ENCODE measurements at regions not wholly inside any gene's neighbourhood (a gene's known extent, or its start where the extent isn't known, plus 50 kb on each side); places are given as distances from the start of the nearest gene placed in this dataset.

GRCh38 chr18:73279498-73279897, 411.7 kb upstream of the NETO1 start:
- TF ChIP-seq CTCF (IDR thresholded peaks at IDR 0.05; ENCODE audit: partially characterized antibody, unreplicated experiment): no peak
- Mint-ChIP-seq H3K27me3 (ENCODE audit: unreplicated experiment) (no peaks in the 10 kb centered on the region), H3K27ac (ENCODE audit: unreplicated experiment) (no peak overlapping the region), H3K4me1 (ENCODE audit: low read depth, unreplicated experiment) (no peaks in the 10 kb centered on the region), H3K9me3 (ENCODE audit: unreplicated experiment) (no peaks in the 10 kb centered on the region), H3K4me3 (ENCODE audit: unreplicated experiment) (no peak overlapping the region), H3K36me3 (ENCODE audit: unreplicated experiment) (no peaks in the 10 kb centered on the region)
- DNase-seq: no peak

- Mint-ChIP-seq H3K36me3 (ENCODE audit: unreplicated experiment) (no peaks in the 10 kb centered on the region), H3K27me3 (ENCODE audit: unreplicated experiment) (peaks cover 2% of the 10 kb centered on the region), H3K4me3 (ENCODE audit: unreplicated experiment) (no peak overlapping the region), H3K27ac (ENCODE audit: unreplicated experiment) (no peak overlapping the region), H3K4me1 (ENCODE audit: low read depth, unreplicated experiment) (peaks cover 13% of the 10 kb centered on the region), H3K9me3 (ENCODE audit: unreplicated experiment) (no peaks in the 10 kb centered on the region)
- TF ChIP-seq CTCF (IDR thresholded peaks at IDR 0.05; ENCODE audit: partially characterized antibody, unreplicated experiment): no peak
- no peak for DNase-seq
Measured at GRCh38 chr18:73274812-73275621, 407.2 kb upstream of the NETO1 start.

GRCh38 chr18:73270920-73271634, 403.3 kb upstream of the NETO1 start:
- H3K4me1 Mint-ChIP-seq (ENCODE audit: low read depth, unreplicated experiment): peaks cover 13% of the 10 kb centered on the region

GRCh38 chr18:73264562-73264921, 396.8 kb upstream of the NETO1 start:
- Mint-ChIP-seq H3K36me3 (ENCODE audit: unreplicated experiment) (no peaks in the 10 kb centered on the region), H3K27ac (ENCODE audit: unreplicated experiment) (no peak overlapping the region), H3K9me3 (ENCODE audit: unreplicated experiment) (no peaks in the 10 kb centered on the region), H3K4me1 (ENCODE audit: low read depth, unreplicated experiment) (no peaks in the 10 kb centered on the region), H3K4me3 (ENCODE audit: unreplicated experiment) (no peak overlapping the region), H3K27me3 (ENCODE audit: unreplicated experiment) (no peaks in the 10 kb centered on the region)
- no peak for DNase-seq
- no peak for TF ChIP-seq CTCF (IDR thresholded peaks at IDR 0.05; ENCODE audit: partially characterized antibody, unreplicated experiment)

More at GRCh38 chr18:73270920-73271634, 403.3 kb upstream of the NETO1 start:
- Mint-ChIP-seq H3K27ac (ENCODE audit: unreplicated experiment) (peak overlapping the region; percentile 35), H3K27me3 (ENCODE audit: unreplicated experiment) (peaks cover 2% of the 10 kb centered on the region), H3K9me3 (ENCODE audit: unreplicated experiment) (no peaks in the 10 kb centered on the region), H3K4me3 (ENCODE audit: unreplicated experiment) (peak overlapping the region; percentile 19), H3K36me3 (ENCODE audit: unreplicated experiment) (no peaks in the 10 kb centered on the region)
- TF ChIP-seq CTCF (IDR thresholded peaks at IDR 0.05; ENCODE audit: partially characterized antibody, unreplicated experiment): no peak
- DNase-seq: no peak

GRCh38 chr18:73261923-73262322, 394.1 kb upstream of the NETO1 start:
- Mint-ChIP-seq H3K4me1 (ENCODE audit: low read depth, unreplicated experiment) (peaks cover 11% of the 10 kb centered on the region), H3K27ac (ENCODE audit: unreplicated experiment) (no peak overlapping the region), H3K27me3 (ENCODE audit: unreplicated experiment) (no peaks in the 10 kb centered on the region), H3K36me3 (ENCODE audit: unreplicated experiment) (no peaks in the 10 kb centered on the region), H3K9me3 (ENCODE audit: unreplicated experiment) (peaks cover 2% of the 10 kb centered on the region), H3K4me3 (ENCODE audit: unreplicated experiment) (no peak overlapping the region)
- TF ChIP-seq CTCF (IDR thresholded peaks at IDR 0.05; ENCODE audit: partially characterized antibody, unreplicated experiment): no peak
- no peak for DNase-seq

All from glutamatergic neuron (in vitro differentiated cells).